Hematopoietic multipotent progenitor cell treated with erythropoietin and hydrocortisone succinate and interleukin-3 and kit ligand, for 15 days (in vitro differentiated cells): ENCODE measurements at regions not wholly inside any gene's neighbourhood (a gene's known extent, or its start where the extent isn't known, plus 50 kb on each side); places are given as distances from the start of the nearest gene placed in this dataset.
"Not testable (repeated sequence)": the region's sequence is repeated elsewhere in the genome, so short reads cannot be mapped to it uniquely, and the experiment has no call there.

ENCODE experiments used
- DNase-seq: peaks from one replicate; pipeline ENCODE4 v3.0.0-alpha.2; 2015; ENCODE audit warnings: low spot score

- DNase-seq: no peak
These were observed 120.4 kb downstream of the CCDC34 start for GRCh38 chr11:27242591-27242990.

GRCh38 chr11:27241311-27242122 lies 121.5 kb downstream of the CCDC34 start:
- DNase-seq: peak; percentile 7

GRCh38 chr11:27239305-27239942 lies 123.6 kb downstream of the CCDC34 start:
- DNase-seq: no peak

- no peak for DNase-seq
These were observed 124.2 kb downstream of the CCDC34 start for GRCh38 chr11:27238811-27239210.

- DNase-seq: no peak
These were observed 125.4 kb downstream of the CCDC34 start for GRCh38 chr11:27237643-27238042.

- no peak for DNase-seq
These were observed 128.1 kb downstream of the CCDC34 start for GRCh38 chr11:27234961-27235360.

- DNase-seq: no peak
These were observed 128.9 kb downstream of the CCDC34 start for GRCh38 chr11:27234043-27234668.

GRCh38 chr11:27233654-27234042 lies 129.4 kb downstream of the CCDC34 start:
- no peak for DNase-seq

GRCh38 chr11:27231530-27231929 lies 131.5 kb downstream of the CCDC34 start:
- no peak for DNase-seq

- DNase-seq: no peak
These were observed 132.8 kb downstream of the CCDC34 start for GRCh38 chr11:27230192-27230572.

- DNase-seq: no peak
These were observed 133.4 kb downstream of the CCDC34 start for GRCh38 chr11:27229511-27230191.

- DNase-seq: no peak
These were observed 134.1 kb downstream of the CCDC34 start for GRCh38 chr11:27228906-27229290.

- no peak for DNase-seq
These were observed 134.6 kb downstream of the CCDC34 start for GRCh38 chr11:27228232-27228905.

GRCh38 chr11:27227736-27228135 lies 135.3 kb downstream of the CCDC34 start:
- no peak for DNase-seq

GRCh38 chr11:27219487-27220039 lies 143.5 kb downstream of the CCDC34 start:
- not testable (repeated sequence) for DNase-seq

GRCh38 chr11:27218421-27219038 lies 144.5 kb downstream of the CCDC34 start:
- DNase-seq: no peak

- no peak for DNase-seq
These were observed 145.0 kb downstream of the CCDC34 start for GRCh38 chr11:27217948-27218420.

- DNase-seq: no peak
These were observed 145.5 kb downstream of the CCDC34 start for GRCh38 chr11:27217496-27217895.

- no peak for DNase-seq
These were observed 146.5 kb downstream of the CCDC34 start for GRCh38 chr11:27216270-27217149.
